Superior temporal gyrus (tissue), 1 donor: ENCODE measurements at regions not wholly inside any gene's neighbourhood (a gene's known extent, or its start where the extent isn't known, plus 50 kb on each side); places are given as distances from the start of the nearest gene placed in this dataset.

Experiments
- DNase-seq: peaks from one replicate; pipeline ENCODE4 v3.0.0-alpha.2; 2016; ENCODE audit errors: extremely low spot score

DNA sequence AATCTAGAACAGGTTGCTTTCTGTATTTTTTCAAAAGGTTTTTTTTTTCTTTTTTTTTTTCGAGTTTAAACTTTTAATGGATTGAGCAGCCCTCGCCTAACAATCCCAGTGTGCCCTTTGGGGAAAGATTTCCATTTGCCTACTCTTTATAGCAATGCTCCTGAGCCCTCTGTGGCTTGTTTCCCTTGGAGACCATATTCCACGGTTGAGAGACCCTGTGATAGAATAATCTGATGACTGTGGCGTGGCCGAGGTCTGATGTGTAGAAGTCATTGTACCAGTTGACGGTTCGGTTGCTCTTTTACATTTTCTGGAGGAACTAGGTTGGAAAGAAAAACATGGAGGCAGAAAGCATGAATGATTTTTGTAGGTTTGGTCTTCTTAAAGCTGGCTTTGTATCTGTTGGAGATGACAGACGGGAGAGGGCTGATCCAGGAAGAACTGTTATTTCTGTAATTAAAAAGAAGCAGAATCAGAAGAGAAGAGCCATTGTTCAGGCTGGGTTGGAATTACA is 305.7 kb upstream of the NRIP1 start:
- no peak for DNase-seq

GRCh38 chr21:15373941-15374340 is 309.1 kb upstream of the NRIP1 start:
- DNase-seq: no peak

DNA sequence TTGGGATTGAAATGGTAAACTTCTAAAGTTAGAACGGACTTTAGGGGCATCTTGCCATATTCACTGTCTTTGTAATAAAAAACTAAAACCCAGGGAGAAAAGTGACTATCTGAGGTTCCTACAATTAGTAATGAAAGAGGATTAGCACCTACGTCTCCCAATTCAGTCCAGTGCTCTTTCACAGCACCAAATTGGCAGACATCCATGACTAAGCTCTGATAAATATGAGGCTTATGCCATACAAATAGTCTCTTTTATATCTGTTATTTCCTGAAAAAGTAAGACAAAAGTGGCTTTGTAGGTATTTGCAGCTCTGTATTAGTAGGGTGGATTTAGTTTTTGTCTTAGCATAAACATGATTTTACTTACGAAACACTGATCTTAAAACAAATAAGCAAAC is 315.0 kb upstream of the NRIP1 start:
- no peak for DNase-seq

- no peak for DNase-seq
These were observed 318.8 kb upstream of the NRIP1 start for GRCh38 chr21:15383588-15383987.

DNA sequence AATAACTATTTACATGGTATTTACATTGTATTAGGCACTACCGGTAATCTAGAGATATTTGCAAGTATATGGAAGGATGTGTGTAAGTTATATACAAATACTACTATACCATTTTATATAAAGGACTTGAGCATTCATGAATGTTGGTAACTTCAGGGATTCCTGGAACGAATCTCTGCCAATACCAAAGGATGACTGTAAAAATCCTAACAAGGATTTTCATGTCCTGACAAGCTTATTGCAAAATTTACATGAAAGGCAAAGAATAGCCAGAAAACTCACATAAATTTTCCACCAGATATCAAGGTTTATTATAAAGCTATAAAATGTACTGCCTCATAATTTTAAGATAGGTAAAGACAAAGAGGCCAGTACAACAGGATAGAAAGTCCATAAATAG is 325.2 kb upstream of the NRIP1 start:
- no peak for DNase-seq

- no peak for DNase-seq
These were observed 332.5 kb upstream of the NRIP1 start for GRCh38 chr21:15397258-15397657.

DNA sequence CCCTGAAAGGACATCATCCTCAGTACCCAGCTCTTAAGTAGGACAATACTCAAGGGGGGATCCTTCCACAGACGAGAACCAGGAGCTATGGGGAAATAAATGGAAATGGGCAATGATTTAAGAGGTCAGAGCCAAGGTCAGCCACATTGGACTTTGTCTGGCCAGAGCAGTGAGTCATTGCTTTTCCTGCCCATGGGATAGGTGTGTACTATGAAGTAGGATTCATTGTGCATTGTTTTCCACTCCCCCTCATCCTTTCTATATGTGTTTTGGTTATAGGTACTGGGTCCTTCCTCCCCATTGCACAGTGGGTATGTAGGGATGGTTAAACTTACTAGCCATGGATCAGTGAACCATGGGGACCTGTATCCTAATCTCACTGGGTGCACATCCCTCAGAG is 328.9 kb upstream of the USP25 start:
- no peak for DNase-seq

DNA sequence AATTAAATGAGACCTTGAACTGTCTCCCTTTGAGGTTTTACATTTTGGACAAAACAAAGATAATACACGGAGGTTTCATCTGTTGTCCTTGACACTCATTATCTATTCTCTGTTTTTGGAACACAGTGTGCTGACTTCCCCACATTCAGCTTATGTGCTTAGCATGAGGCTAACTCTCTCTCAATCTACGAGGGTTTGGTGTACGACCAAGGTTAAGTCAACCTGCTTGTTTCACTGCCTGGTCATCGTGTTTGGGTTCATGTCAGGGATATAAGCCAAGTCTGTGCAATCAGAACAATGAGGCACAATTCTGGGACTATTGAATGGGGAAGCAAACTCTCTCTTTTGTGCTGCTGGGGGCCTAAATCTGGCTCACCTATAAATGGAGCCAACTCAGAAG is 328.5 kb upstream of the USP25 start:
- no peak for DNase-seq

- DNase-seq: no peak
These were observed 324.6 kb upstream of the USP25 start for GRCh38 chr21:15405214-15405613.

GRCh38 chr21:15406791-15407190 is 323.0 kb upstream of the USP25 start:
- DNase-seq: no peak

DNA sequence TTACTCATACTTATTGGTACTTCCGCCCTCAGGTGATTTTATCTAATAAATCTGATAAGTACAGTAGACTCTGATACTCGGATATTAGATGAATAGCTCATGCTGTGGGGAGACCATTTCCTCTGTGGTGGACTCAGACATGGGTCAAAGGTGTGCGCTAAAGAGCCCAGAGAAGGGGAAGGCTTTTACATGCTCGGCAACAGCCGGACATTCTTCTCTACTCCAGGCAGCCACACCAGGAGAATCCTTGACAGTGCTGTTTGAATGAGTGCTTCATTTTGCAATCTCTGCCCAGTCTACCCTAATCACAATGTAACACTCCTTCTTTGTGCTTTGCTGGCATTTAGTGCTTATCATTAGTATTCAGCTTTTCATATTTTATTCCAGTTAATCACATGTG is 322.2 kb upstream of the USP25 start:
- no peak for DNase-seq

DNA sequence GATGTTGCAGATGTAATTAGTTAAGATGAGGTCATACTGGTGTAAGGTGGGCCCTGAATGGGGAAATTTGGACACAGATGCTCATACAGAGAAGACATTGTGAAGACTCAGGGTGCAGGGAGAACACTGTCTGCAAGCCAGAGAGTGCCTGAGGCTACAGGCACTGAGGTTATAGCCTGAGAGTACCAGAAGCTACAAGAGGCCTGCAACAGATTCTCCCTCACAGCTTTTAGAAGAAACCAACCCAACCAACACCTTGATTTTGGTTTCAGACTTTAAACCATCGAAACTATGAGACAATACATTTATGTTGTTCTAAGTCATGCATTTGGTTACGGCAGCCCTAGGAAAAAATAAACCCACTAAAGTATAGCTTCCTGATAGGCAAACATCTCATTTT is 321.7 kb upstream of the USP25 start:
- DNase-seq: no peak

GRCh38 chr21:15409031-15409430 is 320.8 kb upstream of the USP25 start:
- no peak for DNase-seq

GRCh38 chr21:15410853-15411252 is 318.9 kb upstream of the USP25 start:
- no peak for DNase-seq

- no peak for DNase-seq
These were observed 315.7 kb upstream of the USP25 start for GRCh38 chr21:15414057-15414456.

GRCh38 chr21:15415541-15416261 is 314.1 kb upstream of the USP25 start:
- DNase-seq: no peak

GRCh38 chr21:15421441-15421881 is 308.3 kb upstream of the USP25 start:
- DNase-seq: no peak

DNA sequence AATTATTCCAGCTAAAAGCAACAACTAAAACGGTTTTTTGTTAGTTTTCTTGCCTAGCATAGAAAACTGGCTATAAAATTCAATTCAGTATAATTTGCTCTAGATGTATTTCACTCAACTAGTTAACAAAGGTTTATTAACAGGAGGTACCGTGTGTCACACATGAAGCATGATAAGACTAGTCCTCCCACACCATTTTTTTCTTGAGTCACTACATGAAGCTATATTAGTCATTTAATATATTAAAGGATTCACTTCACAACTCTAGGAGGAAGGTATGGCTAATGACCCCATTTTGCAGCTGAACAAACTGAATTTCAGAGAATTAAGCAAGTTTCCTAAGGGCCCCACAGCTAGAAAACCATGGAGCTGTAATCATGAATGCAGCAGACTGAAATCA is 307.8 kb upstream of the USP25 start:
- no peak for DNase-seq

- no peak for DNase-seq
These were observed 307.0 kb upstream of the USP25 start for GRCh38 chr21:15422783-15423182.

DNA sequence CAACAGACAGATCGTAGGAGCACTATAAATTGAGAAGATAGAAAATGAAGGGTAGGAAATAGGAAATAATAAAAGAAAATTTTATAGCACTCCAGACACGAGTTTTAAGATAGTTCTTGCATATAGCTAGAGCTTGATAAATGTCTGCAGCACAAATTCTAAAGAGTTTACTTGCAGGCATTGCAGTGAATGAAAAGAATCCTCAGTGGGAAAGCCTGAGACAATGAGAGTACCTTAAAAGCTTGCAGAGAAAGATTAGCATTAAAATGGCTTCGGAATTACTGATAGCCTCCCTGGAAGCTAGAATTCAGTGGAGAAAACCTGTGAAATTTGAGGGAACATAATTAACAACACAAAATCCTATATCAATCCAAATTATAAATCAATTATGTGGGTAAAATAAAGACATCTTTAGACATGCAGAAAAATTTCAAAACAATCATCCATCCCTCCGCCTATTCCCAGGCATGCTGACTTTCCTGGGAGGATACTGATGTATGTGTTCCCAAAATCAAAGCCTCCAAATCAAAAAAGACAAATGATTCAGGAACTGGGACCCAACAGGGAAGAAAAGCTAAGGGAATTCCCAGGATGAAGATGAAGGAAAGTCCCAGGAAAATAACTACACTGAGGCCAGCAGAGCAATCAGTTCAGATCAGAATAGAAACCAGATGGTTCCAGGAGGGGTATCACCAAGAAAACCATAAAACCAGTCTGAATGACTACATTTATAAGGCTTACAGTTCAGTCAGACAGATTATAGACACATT is 305.9 kb upstream of the USP25 start:
- no peak for DNase-seq

- no peak for DNase-seq
These were observed 304.7 kb upstream of the USP25 start for GRCh38 chr21:15425049-15425448.

GRCh38 chr21:15430023-15430422 is 299.8 kb upstream of the USP25 start:
- no peak for DNase-seq

- DNase-seq: no peak
These were observed 299.2 kb upstream of the USP25 start for GRCh38 chr21:15430577-15430976.
